Heart left ventricle (tissue), 16 donors: ENCODE measurements at regions not wholly inside any gene's neighbourhood (a gene's known extent, or its start where the extent isn't known, plus 50 kb on each side); places are given as distances from the start of the nearest gene placed in this dataset.
"Not testable (repeated sequence)": the region's sequence is repeated elsewhere in the genome, so short reads cannot be mapped to it uniquely, and the experiment has no call there.

Source experiments
- ATAC-seq, 4 donors: fragments of 200-7000 bp; cut with Tn5 transposase; one replicate each; pipeline ENCODE4 v1.9.1; 2020 to 2022; ENCODE audit warnings: moderate library complexity in 4 of 4, mild to moderate bottlenecking in 3 of 4, moderate number of reproducible peaks in 1 of 4
- DNase-seq, 5 donors: peaks; one replicate each; pipeline ENCODE4 v3.0.0-alpha.2; 2020
- H3K27ac ChIP-seq, 12 donors: fragments of 200-600 bp; sonication (generic) in 4 of 12; one replicate each; pipeline versions ENCODE4 v1.5.0 to v1.8.0; 2016 to 2022; ENCODE audit warnings: mild to moderate bottlenecking in 2 of 12
- H3K27me3 ChIP-seq, 9 donors: fragments of 200-600 bp; sonication (generic) in 2 of 9; one replicate each; pipeline versions ENCODE4 v1.5.1 to v1.8.0; 2016 to 2022; ENCODE audit warnings: mild to moderate bottlenecking in 3 of 9
- H3K36me3 ChIP-seq, 9 donors: fragments of 200-600 bp; sonication (generic) in 2 of 9; one replicate each; pipeline versions ENCODE4 v1.5.0 to v1.8.0; 2018 to 2022; ENCODE audit warnings: mild to moderate bottlenecking in 2 of 9
- H3K4me1 ChIP-seq, 12 donors: fragments of 200-600 bp; sonication (generic) in 4 of 12; one replicate each; pipeline versions ENCODE4 v1.5.0 to v1.8.0; 2016 to 2022; ENCODE audit warnings: mild to moderate bottlenecking in 3 of 12
- H3K4me3 ChIP-seq, 12 donors: fragments of 200-600 bp; sonication (generic) in 4 of 12; one replicate each; pipeline versions ENCODE4 v1.5.0 to v1.8.0; 2017 to 2022; ENCODE audit warnings: mild to moderate bottlenecking in 9 of 12, moderate library complexity in 4 of 12
- H3K9me3 ChIP-seq, 12 donors: fragments of 200-600 bp; sonication (generic) in 4 of 12; one replicate each; pipeline versions ENCODE4 v1.5.0 to v1.8.0; 2016 to 2022; ENCODE audit warnings: mild to moderate bottlenecking in 1 of 12
- CTCF ChIP-seq, 12 donors: fragments of 200-600 bp; sonication (generic) in 4 of 12; IDR thresholded peaks; one replicate each; pipeline versions ENCODE4 v1.5.0 to v1.8.0; 2018 to 2022; ENCODE audit warnings: antibody characterized with exemption in 12 of 12, mild to moderate bottlenecking in 5 of 12
- POLR2A ChIP-seq, 2 donors: fragments of 450-650 bp; IDR thresholded peaks; one replicate each; pipeline ENCODE4 v1.6.1; 2017; ENCODE audit warnings: antibody characterized with exemption in 2 of 2, mild to moderate bottlenecking in 2 of 2, moderate library complexity in 2 of 2
- WGBS, 4 donors: extraction: QIAGEN DNeasy Blood & Tissue Kit in 2 of 4; methylation state at CpG; one replicate each; pipeline versions ENCODE4 v1.1.5 to v1.1.7; 2013 to 2018; 5-methylcytosine and 5-hydroxymethylcytosine counted together
- intact Hi-C, 10 donors: fragments of 100-400 bp; cut with DNase I; formaldehyde crosslinking; loops; one replicate each; pipeline versions ENCODE4 v1.11.1 to v1.14.2; 2022
- donor health status: ischemic (EF 13 %, LVEDD 7.1; RV severe dilation, severe dysfunction).
- donor health status: healthy with polysubstance abuse.
- donor health status: DM: no; HTN: yes; CAD: no.
- donor health status: DM: no; HTN: no; CAD: no.
- donor health status: ischemic (EF 25% LVEDD 6.9; RV normal size, moderate dysfunction).
- donor health status: ischemic (EF 25% LVEDD 5.7; RV mildly dilated, moderate dysfunction).
- donor health status: healthy.
- donor health status: DM: yes; HTN: yes; CAD: no.
- donor health status: ischemic (EF 35%, LVEDD 5.7; RV mildly dilated, moderate dysfunction).
- donor health status: nonischemic (EF 11% LVEDD 7.7; RV severe dilation, severe dysfunction).
- donor health status: DM: yes; HTN: yes; CAD: no.
- donor health status: PGD.
- donor health status: ischemic (EF 29% LVEDD 5.4; RV normal size, mild dysfunction).
- donor health status: nonischemic (EF 23%, LVEDD 6.1; RV moderate dilation, normal function).

- WGBS, 4 donors, result 65 to 90% (median 88%) methylated on average over 5 of the region's 5 CpGs
- H3K4me3 ChIP-seq, result no peak overlapping the region
- H3K4me1 ChIP-seq, result no peaks in the 10 kb centered on the region
- no peak for DNase-seq
- H3K9me3 ChIP-seq, result no peaks in the 10 kb centered on the region
- H3K27ac ChIP-seq, result no peak overlapping the region
- TF ChIP-seq POLR2A (IDR thresholded peaks at IDR 0.05) (no peak), CTCF (IDR thresholded peaks at IDR 0.05) (no peak)
- ATAC-seq, result no peak
- intact Hi-C loops, result no loop called here
- peaks cover 0 to 4% (median 0%) of the 10 kb centered on the region in 9 donors for H3K27me3 ChIP-seq
- no peaks in the 10 kb centered on the region for H3K36me3 ChIP-seq
These were observed 110.4 kb upstream of the ZNF516 start for GRCh38 chr18:76605341-76605929.

- ATAC-seq, result no peak
- peaks cover 0 to 4% (median 0%) of the 10 kb centered on the region in 9 donors for H3K27me3 ChIP-seq
- 56 to 78% (median 74%) methylated on average over 3 of the region's 3 CpGs for WGBS, 4 donors
- TF ChIP-seq CTCF (IDR thresholded peaks at IDR 0.05), result no peak
- no peak for TF ChIP-seq POLR2A (IDR thresholded peaks at IDR 0.05)
- no peaks in the 10 kb centered on the region for H3K4me1 ChIP-seq
- H3K27ac ChIP-seq, result no peak overlapping the region
- intact Hi-C loops, result no loop called here
- no peak for DNase-seq
- H3K4me3 ChIP-seq, result no peak overlapping the region
- H3K9me3 ChIP-seq, result no peaks in the 10 kb centered on the region
- H3K36me3 ChIP-seq, result no peaks in the 10 kb centered on the region
These were observed 109.8 kb upstream of the ZNF516 start for GRCh38 chr18:76604935-76605240.

- WGBS, 4 donors, result 81 to 86% (median 83%) methylated on average over 14 of the region's 14 CpGs
- no peaks in the 10 kb centered on the region for H3K36me3 ChIP-seq
- no peak overlapping the region for H3K27ac ChIP-seq
- no peak for TF ChIP-seq POLR2A (IDR thresholded peaks at IDR 0.05)
- no peaks in the 10 kb centered on the region for H3K9me3 ChIP-seq
- no peaks in the 10 kb centered on the region for H3K27me3 ChIP-seq
- intact Hi-C loops, result no loop called here
- H3K4me3 ChIP-seq, result no peak overlapping the region
- H3K4me1 ChIP-seq, result no peaks in the 10 kb centered on the region
- DNase-seq (no peak), ATAC-seq (no peak)
These were observed 109.3 kb upstream of the ZNF516 start for GRCh38 chr18:76604108-76604934.

GRCh38 chr18:76602191-76602590, 107.1 kb upstream of the ZNF516 start:
- Histone ChIP-seq H3K4me3 (no peak overlapping the region), H3K9me3 (no peaks in the 10 kb centered on the region), H3K36me3 (no peaks in the 10 kb centered on the region), H3K27me3 (no peaks in the 10 kb centered on the region), H3K4me1 (no peaks in the 10 kb centered on the region), H3K27ac (no peak overlapping the region)
- WGBS, 4 donors, result 76 to 81% (median 79%) methylated on average over 5 of the region's 5 CpGs
- TF ChIP-seq POLR2A (IDR thresholded peaks at IDR 0.05) (no peak), CTCF (IDR thresholded peaks at IDR 0.05) (no peak)
- intact Hi-C loops, result no loop called here
- no peak for ATAC-seq
- no peak for DNase-seq

GRCh38 chr18:76600076-76600475, 105.0 kb upstream of the ZNF516 start:
- WGBS, 4 donors, result 94 to 96% (median 96%) methylated on average over 21 to 28 of the region's 28 CpGs
- H3K27ac ChIP-seq, DNase-seq, H3K4me3 ChIP-seq, intact Hi-C loops, H3K9me3 ChIP-seq, H3K4me1 ChIP-seq, H3K27me3 ChIP-seq, ATAC-seq, H3K36me3 ChIP-seq: not testable (repeated sequence)
